ENCODE measurements at regions not wholly inside any gene's neighbourhood (a gene's known extent, or its start where the extent isn't known, plus 50 kb on each side); places are given as distances from the start of the nearest gene placed in this dataset.

- H3K9me3 ChIP-seq, result no peaks in the 10 kb centered on the region
- intact Hi-C loops (cut with DNase I), result no loop called here
- no peaks in the 10 kb centered on the region for H3K4me1 ChIP-seq
- H3K36me3 ChIP-seq, result no peaks in the 10 kb centered on the region
- no peak overlapping the region for H3K4me3 ChIP-seq
- no peak for DNase-seq (ENCODE audit: low spot score in 2 of 2)
- H3K27me3 ChIP-seq, result no peaks in the 10 kb centered on the region
- TF ChIP-seq, protein P1, sequence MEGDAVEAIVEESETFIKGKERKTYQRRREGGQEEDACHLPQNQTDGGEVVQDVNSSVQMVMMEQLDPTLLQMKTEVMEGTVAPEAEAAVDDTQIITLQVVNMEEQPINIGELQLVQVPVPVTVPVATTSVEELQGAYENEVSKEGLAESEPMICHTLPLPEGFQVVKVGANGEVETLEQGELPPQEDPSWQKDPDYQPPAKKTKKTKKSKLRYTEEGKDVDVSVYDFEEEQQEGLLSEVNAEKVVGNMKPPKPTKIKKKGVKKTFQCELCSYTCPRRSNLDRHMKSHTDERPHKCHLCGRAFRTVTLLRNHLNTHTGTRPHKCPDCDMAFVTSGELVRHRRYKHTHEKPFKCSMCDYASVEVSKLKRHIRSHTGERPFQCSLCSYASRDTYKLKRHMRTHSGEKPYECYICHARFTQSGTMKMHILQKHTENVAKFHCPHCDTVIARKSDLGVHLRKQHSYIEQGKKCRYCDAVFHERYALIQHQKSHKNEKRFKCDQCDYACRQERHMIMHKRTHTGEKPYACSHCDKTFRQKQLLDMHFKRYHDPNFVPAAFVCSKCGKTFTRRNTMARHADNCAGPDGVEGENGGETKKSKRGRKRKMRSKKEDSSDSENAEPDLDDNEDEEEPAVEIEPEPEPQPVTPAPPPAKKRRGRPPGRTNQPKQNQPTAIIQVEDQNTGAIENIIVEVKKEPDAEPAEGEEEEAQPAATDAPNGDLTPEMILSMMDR (IDR thresholded peaks at IDR 0.05), result no peak
- H3K27ac ChIP-seq, result no peak overlapping the region
Measured at GRCh38 chr2:221876016-221876415, 303.9 kb upstream of the EPHA4 start.

- intact Hi-C loops (cut with DNase I), result loop anchor here (1.0 kb wide), 1 partner anchor 12 kb away; no protein-coding TSS in a partner anchor
Measured at GRCh38 chr2:221874444-221874843, 302.3 kb upstream of the EPHA4 start.

GRCh38 chr2:221857719-221858118, 285.6 kb upstream of the EPHA4 start:
- Histone ChIP-seq H3K9me3 (no peaks in the 10 kb centered on the region), H3K27me3 (no peaks in the 10 kb centered on the region), H3K4me3 (no peak overlapping the region), H3K4me1 (no peaks in the 10 kb centered on the region), H3K27ac (no peak overlapping the region), H3K36me3 (no peaks in the 10 kb centered on the region)
- intact Hi-C loops (cut with DNase I), result no loop called here
- TF ChIP-seq, protein P1 (IDR thresholded peaks at IDR 0.05), result no peak
- DNase-seq (ENCODE audit: low spot score in 2 of 2), result no peak

More at GRCh38 chr2:221874444-221874843, 302.3 kb upstream of the EPHA4 start:
- no peak for DNase-seq (ENCODE audit: low spot score in 2 of 2)
- Histone ChIP-seq H3K4me3 (no peak overlapping the region), H3K4me1 (no peaks in the 10 kb centered on the region), H3K27ac (no peak overlapping the region), H3K36me3 (no peaks in the 10 kb centered on the region), H3K27me3 (no peaks in the 10 kb centered on the region), H3K9me3 (no peaks in the 10 kb centered on the region)
- TF ChIP-seq, protein P1 (IDR thresholded peaks at IDR 0.05), result no peak

GRCh38 chr2:221853297-221853696, 281.2 kb upstream of the EPHA4 start:
- TF ChIP-seq, protein P1 (IDR thresholded peaks at IDR 0.05), result no peak
- no peaks in the 10 kb centered on the region for H3K4me1 ChIP-seq
- no peaks in the 10 kb centered on the region for H3K9me3 ChIP-seq
- no peak overlapping the region for H3K27ac ChIP-seq
- no peak for DNase-seq (ENCODE audit: low spot score in 2 of 2)
- intact Hi-C loops (cut with DNase I), result no loop called here
- no peak overlapping the region for H3K4me3 ChIP-seq
- no peaks in the 10 kb centered on the region for H3K36me3 ChIP-seq
- H3K27me3 ChIP-seq, result no peaks in the 10 kb centered on the region

DNA sequence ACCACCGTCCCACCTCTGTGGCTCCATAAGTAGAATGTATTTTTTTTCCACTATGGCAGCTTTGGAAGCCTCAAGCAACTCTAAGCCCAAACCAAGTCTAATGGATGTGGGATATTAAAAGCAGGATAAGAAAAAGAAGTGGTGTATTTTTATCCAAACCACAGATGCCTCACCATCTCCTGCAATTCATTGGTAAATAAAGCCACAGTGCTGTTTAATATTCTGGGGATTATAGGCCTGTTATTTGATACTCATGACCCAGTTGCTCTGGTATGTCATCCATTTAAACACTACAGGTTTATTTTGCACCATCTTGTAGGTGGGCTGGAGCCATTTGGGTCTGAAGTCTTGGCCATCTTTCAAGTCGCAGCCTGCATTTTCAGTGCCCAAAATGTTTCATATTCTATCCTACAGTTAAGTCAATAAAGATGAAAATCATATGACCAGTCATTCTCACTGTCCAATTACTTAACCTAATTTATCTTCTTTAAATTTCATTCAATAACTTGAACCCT, 279.5 kb upstream of the EPHA4 start:
- TF ChIP-seq, protein P1 (IDR thresholded peaks at IDR 0.05), result no peak
- no peaks in the 10 kb centered on the region for H3K4me1 ChIP-seq
- no peak for DNase-seq (ENCODE audit: low spot score in 2 of 2)
- no peaks in the 10 kb centered on the region for H3K27me3 ChIP-seq
- no peaks in the 10 kb centered on the region for H3K36me3 ChIP-seq
- H3K9me3 ChIP-seq, result no peaks in the 10 kb centered on the region
- H3K4me3 ChIP-seq, result no peak overlapping the region
- intact Hi-C loops (cut with DNase I), result no loop called here
- H3K27ac ChIP-seq, result no peak overlapping the region

DNA sequence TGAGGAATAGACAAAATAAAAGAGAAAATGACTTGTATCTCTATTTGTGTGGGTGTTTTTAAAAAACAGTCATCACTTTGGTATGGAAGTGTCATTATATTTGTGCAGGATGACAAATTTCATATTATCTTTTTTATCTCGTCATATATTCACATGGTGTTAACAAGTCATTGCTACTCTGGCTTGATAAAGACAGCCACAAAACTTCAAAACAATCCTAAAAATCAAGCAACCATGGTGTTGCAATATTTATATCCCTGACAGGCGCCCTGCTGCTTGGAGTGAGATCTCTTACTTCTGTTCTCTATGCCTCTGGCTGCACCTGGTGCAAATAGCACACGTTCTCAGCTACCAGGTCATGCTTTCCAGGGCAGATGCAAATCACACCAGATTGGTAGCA, 278.0 kb upstream of the EPHA4 start:
- H3K4me1 ChIP-seq, result no peaks in the 10 kb centered on the region
- intact Hi-C loops (cut with DNase I), result no loop called here
- H3K27ac ChIP-seq, result no peak overlapping the region
- H3K4me3 ChIP-seq, result no peak overlapping the region
- DNase-seq (ENCODE audit: low spot score in 2 of 2), result no peak
- no peaks in the 10 kb centered on the region for H3K36me3 ChIP-seq
- TF ChIP-seq, protein P1 (IDR thresholded peaks at IDR 0.05), result no peak
- H3K9me3 ChIP-seq, result no peaks in the 10 kb centered on the region
- no peaks in the 10 kb centered on the region for H3K27me3 ChIP-seq

Data from ascending aorta (tissue), 2 donors.